ENCODE measurements at regions not wholly inside any gene's neighbourhood (a gene's known extent, or its start where the extent isn't known, plus 50 kb on each side); places are given as distances from the start of the nearest gene placed in this dataset.

DNA sequence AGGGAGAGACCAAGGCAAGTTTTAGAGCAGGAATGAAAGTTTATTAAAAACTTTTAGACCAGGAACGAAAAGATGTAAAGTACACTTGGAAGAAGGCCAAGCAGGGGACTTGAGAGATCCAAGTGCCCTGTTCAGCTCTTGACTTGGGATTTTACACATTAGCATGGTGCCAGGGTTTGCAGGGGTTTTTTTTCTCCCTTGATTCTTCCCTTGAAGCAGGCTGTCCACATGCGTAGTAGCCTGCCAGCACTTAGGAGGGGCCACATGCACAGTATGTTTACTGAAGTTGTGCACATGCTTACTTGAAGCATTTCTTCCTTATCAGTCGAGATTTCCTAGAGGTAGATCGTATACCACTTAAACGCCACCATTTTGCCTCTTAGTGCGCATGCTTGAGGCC, 277.5 kb upstream of the AGTR1 start:
- TF ChIP-seq, protein P1, sequence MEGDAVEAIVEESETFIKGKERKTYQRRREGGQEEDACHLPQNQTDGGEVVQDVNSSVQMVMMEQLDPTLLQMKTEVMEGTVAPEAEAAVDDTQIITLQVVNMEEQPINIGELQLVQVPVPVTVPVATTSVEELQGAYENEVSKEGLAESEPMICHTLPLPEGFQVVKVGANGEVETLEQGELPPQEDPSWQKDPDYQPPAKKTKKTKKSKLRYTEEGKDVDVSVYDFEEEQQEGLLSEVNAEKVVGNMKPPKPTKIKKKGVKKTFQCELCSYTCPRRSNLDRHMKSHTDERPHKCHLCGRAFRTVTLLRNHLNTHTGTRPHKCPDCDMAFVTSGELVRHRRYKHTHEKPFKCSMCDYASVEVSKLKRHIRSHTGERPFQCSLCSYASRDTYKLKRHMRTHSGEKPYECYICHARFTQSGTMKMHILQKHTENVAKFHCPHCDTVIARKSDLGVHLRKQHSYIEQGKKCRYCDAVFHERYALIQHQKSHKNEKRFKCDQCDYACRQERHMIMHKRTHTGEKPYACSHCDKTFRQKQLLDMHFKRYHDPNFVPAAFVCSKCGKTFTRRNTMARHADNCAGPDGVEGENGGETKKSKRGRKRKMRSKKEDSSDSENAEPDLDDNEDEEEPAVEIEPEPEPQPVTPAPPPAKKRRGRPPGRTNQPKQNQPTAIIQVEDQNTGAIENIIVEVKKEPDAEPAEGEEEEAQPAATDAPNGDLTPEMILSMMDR (IDR thresholded peaks at IDR 0.05; ENCODE audit: insufficient read depth, low read depth, low read length): no peak
- TF ChIP-seq EZH2 (IDR thresholded peaks at IDR 0.05; ENCODE audit: insufficient read depth, low read length): no peak
